ENCODE measurements at regions not wholly inside any gene's neighbourhood (a gene's known extent, or its start where the extent isn't known, plus 50 kb on each side); places are given as distances from the start of the nearest gene placed in this dataset.

DNA sequence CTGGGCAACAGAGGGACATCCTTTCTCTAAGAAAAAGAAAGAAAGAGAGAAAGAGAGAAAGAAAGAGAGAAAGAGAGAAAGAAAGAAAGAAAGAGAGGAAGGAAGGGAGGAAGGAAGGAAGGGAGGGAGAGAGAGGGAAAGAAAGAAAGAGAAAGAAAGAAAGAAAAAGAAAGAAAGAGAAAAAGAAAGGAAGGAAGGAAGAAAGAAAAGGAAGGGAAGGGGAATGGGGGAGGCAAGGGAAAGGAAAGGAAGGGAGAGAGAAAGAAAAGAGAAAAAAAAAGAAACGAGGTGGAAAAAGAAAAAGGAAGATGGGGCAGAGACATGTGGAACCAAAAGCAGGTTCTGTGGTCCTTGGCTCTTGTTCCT, 82.9 kb upstream of the SMNDC1 start:
- no peak overlapping the region for H3K4me3 Mint-ChIP-seq
- Histone ChIP-seq H3K27ac (ENCODE audit: low read depth in 1 of 2, low read length in 2 of 2) (no peak overlapping the region), H3K27me3 (ENCODE audit: control insufficient read depth in 1 of 2, insufficient read depth in 2 of 2, low read length in 2 of 2) (no peaks in the 10 kb centered on the region), H3K4me1 (ENCODE audit: insufficient read depth, low read length) (peaks cover 9% of the 10 kb centered on the region), H3K9me3 (ENCODE audit: control insufficient read depth in 1 of 2, insufficient read depth in 1 of 2, low read length in 2 of 2) (no peaks in the 10 kb centered on the region), H3K36me3 (ENCODE audit: insufficient read depth, low read length) (no peaks in the 10 kb centered on the region), H3K4me3 (ENCODE audit: low read length) (no peak overlapping the region)
- no peak overlapping the region for H3K27ac Mint-ChIP-seq
- H3K27me3 Mint-ChIP-seq: no peaks in the 10 kb centered on the region
- no peak for DNase-seq
- no peaks in the 10 kb centered on the region for H3K36me3 Mint-ChIP-seq (ENCODE audit: low read depth)
- no peak for ATAC-seq (ENCODE audit: poor library complexity)
- no peak for TF ChIP-seq CTCF (IDR thresholded peaks at IDR 0.05)
- CTCF ChIA-PET: no interaction called here
- intact Hi-C loops (cut with DNase I, micrococcal nuclease): no loop called here
- no peaks in the 10 kb centered on the region for H3K9me3 Mint-ChIP-seq
- POLR2A ChIA-PET: no interaction called here
- H3K4me1 Mint-ChIP-seq (ENCODE audit: low read depth): peaks cover 14% of the 10 kb centered on the region

GRCh38 chr10:110387983-110388686, 83.4 kb upstream of the SMNDC1 start:
- ATAC-seq (ENCODE audit: poor library complexity): peak; percentile 34
- TF ChIP-seq CTCF (IDR thresholded peaks at IDR 0.05): no peak
- peak in 3 of 14 experiments; percentile 13 to 27 (median 21) for DNase-seq
- H3K27me3 ChIP-seq (ENCODE audit: control insufficient read depth in 1 of 2, insufficient read depth in 2 of 2, low read length in 2 of 2): no peaks in the 10 kb centered on the region
- CTCF ChIA-PET: no interaction called here
- H3K4me1 ChIP-seq (ENCODE audit: insufficient read depth, low read length): peaks cover 9% of the 10 kb centered on the region
- POLR2A ChIA-PET: no interaction called here
- no peaks in the 10 kb centered on the region for H3K36me3 Mint-ChIP-seq (ENCODE audit: low read depth)
- no peak overlapping the region for H3K27ac ChIP-seq (ENCODE audit: low read depth in 1 of 2, low read length in 2 of 2)
- no peaks in the 10 kb centered on the region for H3K36me3 ChIP-seq (ENCODE audit: insufficient read depth, low read length)
- H3K9me3 ChIP-seq (ENCODE audit: control insufficient read depth in 1 of 2, insufficient read depth in 1 of 2, low read length in 2 of 2): no peaks in the 10 kb centered on the region
- H3K4me3 Mint-ChIP-seq: no peak overlapping the region
- no peak overlapping the region for H3K27ac Mint-ChIP-seq
- H3K4me1 Mint-ChIP-seq (ENCODE audit: low read depth): peaks cover 14% of the 10 kb centered on the region
- H3K4me3 ChIP-seq (ENCODE audit: low read length): no peak overlapping the region
- intact Hi-C loops (cut with DNase I, micrococcal nuclease): no loop called here
- H3K27me3 Mint-ChIP-seq: no peaks in the 10 kb centered on the region
- H3K9me3 Mint-ChIP-seq: no peaks in the 10 kb centered on the region

DNA sequence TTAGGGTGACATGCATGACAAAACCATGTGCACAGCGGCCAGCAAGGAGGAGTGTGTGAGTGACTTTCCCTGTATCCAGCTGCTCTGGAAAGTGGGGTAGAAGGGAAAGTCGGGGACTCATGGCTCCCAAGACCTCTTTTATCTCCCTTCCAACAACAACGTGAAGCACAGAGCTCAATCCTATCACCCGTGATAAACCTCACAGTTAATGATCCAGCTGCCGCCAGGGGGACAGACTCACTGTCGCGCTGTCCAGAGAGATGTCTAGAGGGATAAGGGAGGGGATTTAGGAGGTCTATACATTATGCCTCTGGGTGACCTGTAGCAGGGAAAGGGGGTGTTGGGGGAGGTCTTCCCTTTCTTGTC, 84.0 kb upstream of the SMNDC1 start:
- Histone ChIP-seq H3K27ac (ENCODE audit: low read depth in 1 of 2, low read length in 2 of 2) (no peak overlapping the region), H3K4me3 (ENCODE audit: low read length) (no peak overlapping the region), H3K36me3 (ENCODE audit: insufficient read depth, low read length) (no peaks in the 10 kb centered on the region), H3K9me3 (ENCODE audit: control insufficient read depth in 1 of 2, insufficient read depth in 1 of 2, low read length in 2 of 2) (no peaks in the 10 kb centered on the region), H3K27me3 (ENCODE audit: control insufficient read depth in 1 of 2, insufficient read depth in 2 of 2, low read length in 2 of 2) (no peaks in the 10 kb centered on the region), H3K4me1 (ENCODE audit: insufficient read depth, low read length) (peaks cover 9% of the 10 kb centered on the region)
- Mint-ChIP-seq H3K4me3 (no peak overlapping the region), H3K27ac (no peak overlapping the region), H3K27me3 (no peaks in the 10 kb centered on the region), H3K9me3 (no peaks in the 10 kb centered on the region), H3K4me1 (ENCODE audit: low read depth) (peaks cover 14% of the 10 kb centered on the region), H3K36me3 (ENCODE audit: low read depth) (no peaks in the 10 kb centered on the region)
- intact Hi-C loops (cut with DNase I, micrococcal nuclease): no loop called here
- no peak for TF ChIP-seq CTCF (IDR thresholded peaks at IDR 0.05)
- ATAC-seq (ENCODE audit: poor library complexity): no peak
- DNase-seq: no peak
- ChIA-PET CTCF (no interaction called here), POLR2A (no interaction called here)
